Stimulated activated CD8-positive, alpha-beta memory T cell treated with anti-CD3 and anti-CD28 coated beads, Interleukin-15, amount 100 ng/mL, for 4 hours (primary cell): ENCODE measurements at regions not wholly inside any gene's neighbourhood (a gene's known extent, or its start where the extent isn't known, plus 50 kb on each side); places are given as distances from the start of the nearest gene placed in this dataset.

Experiments used
- DNase-seq, 2 donors: peaks; one replicate each; pipeline ENCODE4 v3.0.0-alpha.2; 2020; ENCODE audit warnings: low read depth in 2 of 2

DNA sequence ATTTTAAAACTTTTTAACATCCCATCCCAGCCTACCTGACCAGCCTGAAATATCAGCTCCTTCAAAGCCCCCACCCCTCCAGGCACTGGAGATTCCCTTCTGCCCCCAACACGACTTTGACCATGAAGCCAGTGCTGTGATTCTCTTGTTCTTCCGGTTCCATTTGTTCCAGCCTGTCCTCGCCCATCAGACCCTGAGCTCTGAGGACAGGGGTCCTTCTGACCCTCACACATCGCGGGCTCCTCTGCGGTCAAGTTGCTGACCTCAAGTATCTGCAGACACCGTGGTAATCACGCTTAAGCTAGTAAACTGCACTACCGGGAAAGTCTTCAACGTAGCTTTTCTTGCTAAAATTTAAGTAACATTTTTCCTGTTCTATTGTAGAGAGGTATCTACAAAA lies 282.2 kb upstream of the SALL3 start:
- no peak for DNase-seq

DNA sequence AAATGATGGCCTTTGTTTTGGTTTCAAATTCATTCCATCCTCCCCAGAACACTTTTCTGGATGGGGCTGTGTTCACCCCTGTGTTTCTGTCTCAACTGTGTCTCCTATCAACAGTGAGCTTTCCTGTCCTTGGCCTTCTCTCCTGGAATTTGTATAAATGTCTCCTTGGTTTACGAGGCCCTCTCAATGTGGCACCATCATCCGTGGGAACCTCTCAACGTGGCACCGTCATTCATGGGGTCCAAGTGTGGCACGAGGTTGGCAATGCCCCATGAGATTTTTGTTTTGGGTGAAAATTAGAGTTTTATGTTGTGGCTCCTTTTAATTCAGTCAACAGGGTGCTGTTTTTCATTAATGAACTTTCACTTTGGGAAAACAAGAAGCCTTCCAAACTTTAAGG lies 280.7 kb upstream of the SALL3 start:
- DNase-seq, result no peak

DNA sequence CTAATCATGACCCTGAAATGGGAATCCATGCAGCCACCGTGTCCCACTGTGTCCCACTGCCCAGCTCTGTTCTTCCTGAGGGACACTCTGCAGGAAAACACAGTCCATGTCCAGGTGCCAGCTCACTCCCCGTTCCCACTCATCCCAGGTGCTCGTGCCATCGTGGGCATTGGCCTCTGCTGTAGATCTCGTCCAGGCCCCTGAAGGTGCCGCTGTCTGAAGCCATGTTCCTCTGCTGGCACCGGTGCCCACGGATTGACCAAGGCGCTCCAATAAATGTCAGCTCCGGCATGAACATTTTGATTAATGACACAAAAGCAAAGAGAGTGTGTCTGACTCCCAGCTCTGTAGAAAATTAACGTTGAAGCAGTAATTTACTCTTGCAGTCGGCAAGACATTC lies 280.1 kb upstream of the SALL3 start:
- DNase-seq, result no peak

DNA sequence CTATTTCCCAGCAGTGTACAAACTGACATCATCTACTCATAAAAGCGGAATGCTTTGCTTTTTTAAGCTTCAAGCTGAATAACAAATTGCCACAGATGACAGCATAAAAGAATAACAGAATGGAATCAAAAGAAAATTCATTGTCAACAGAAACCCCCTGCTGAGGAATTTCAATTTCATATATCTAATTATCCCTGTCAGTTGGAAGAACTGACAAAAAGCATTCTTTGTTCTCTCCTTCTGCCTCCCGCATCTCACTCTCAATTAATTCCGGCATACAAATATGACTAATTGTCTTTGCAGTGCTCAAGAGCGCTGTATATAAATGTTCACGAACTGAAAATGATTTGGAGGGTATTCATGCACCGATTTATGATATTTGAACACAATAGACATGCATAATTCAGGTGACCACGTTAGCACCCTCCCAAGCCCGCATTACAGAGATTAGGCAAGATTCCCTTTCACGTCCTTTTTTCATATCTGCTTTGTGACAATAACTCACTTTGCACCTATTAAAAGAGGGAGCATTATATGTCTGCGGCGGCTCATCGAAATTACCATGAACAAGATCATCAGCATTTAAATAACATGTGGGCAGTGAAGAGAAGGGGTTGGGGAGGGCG lies 277.7 kb upstream of the SALL3 start:
- DNase-seq, result no peak

DNA sequence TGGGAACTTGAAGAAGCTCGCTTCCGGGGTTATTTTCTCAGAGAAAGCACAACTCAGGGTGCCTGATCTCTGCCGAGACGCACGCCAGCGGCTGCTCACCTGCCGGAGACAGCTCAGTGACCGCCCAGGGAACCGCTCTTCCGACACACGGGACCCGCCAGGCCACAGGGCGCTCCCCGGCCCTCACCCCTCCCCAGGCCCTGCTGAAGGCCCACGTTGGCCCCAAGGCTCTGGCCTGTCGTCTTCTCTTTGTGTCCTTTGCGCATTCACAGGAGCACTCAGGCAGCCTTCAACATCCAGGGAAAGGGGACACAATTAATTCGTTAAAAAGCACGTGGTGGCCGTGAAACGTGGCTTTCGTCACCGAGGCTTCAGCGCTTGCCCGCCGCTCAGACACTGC lies 276.3 kb upstream of the SALL3 start:
- no peak for DNase-seq

DNA sequence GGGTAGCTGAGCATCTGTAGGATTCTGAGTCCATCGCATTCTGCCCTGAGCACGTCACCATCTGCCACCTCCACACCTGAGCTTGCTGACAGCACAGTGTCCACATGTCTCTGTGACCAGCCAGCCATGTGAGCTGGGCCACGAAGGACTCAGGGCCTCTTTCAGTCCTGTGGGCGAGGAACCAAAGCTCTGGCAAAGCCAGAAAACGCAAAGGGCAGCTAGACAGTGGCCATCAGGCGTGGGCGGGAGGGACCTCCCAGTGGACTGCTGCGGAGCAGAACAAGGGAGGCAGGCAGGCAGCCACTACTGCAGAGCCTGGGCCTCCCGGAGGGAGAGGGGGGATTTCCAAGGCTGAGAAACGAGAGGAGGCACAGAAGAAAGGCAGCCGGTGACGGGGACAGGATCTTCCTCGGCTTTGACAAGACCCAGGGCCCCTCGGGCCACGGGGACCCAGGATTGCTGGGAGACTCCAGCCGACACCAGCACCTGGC lies 274.6 kb upstream of the SALL3 start:
- no peak for DNase-seq

DNA sequence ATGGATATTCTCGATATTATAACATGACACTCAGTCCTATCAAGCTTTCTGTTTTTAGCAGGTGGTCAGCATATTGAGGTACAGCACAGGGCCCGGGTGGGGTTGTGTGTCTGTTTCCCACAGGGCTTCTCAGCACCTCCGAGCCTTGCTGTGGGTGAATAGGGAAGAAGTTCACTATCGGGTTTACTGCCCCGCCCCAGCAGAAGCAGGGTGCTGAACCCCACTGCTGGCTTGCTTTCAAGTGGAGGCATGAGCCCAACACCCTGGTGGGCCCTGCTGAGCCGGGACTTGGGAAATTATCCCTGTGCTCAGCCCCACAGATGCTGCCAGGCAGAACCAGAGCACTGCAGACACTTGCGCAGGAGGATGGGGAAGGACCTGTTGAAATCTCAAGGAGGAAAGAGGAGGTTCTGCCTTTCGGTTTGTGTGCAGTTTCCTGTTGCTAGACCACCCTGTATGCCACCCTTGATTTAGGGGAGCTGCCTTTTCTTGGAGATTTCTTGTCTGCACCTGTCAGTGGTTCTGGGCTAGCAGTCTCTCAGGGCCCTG lies 270.3 kb upstream of the SALL3 start:
- DNase-seq, result no peak

DNA sequence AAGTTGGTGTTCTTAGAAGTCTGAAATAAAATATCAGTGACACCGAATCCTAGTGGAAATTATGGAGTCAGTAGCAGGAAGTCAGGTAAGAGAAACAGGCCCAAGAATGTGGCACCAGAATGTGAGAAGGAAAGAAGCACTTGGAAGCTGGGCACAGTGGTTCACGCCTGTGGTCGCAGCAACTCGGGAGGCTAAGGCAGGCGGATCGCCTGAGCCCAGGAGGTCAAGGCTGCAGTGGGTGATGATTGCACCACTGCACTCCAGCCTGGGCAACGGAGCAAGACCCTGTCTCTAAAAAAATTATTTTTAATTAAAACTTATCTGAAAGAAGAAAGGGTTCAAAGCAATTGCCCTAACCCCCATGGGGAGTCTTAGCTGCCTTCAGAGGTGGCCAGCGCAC lies 268.3 kb upstream of the SALL3 start:
- DNase-seq, result no peak

DNA sequence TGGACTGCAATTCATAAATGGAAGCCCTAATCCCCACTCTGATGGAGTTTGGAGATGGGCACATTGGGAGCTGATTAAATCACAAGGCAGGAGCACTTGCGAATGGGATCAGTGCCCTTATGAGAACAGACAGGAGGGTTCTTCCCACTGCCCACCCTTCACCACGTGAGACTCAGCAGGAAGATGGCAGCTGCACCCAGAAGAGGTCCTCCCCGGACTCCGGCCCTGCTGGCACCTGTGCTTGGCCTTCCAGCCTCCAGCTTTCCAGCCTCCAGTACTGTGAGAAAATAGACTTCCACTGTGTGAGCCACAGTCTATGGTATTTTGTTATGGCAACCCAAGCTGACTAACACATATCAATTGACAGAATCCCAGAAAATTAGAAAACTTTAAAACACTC lies 267.6 kb upstream of the SALL3 start:
- DNase-seq, result no peak

DNA sequence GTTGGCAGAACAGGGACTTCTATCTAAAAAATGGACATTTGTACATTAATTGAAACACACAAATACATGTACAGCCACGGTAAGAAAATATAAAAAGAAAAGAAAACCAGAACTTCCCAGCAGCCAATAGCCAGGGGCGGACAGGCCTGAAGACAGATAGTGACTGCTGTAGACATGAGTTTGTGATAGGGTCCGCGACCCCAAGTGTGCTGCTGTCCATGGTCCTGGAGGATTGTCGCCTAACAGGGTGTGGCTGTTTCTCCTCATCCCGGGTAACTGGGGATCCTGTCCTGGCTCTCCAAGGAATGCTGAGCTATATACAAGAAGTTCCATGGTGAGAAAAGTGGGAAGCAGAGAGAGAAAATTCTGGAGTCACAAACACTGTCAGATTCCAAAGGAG lies 266.5 kb upstream of the SALL3 start:
- DNase-seq, result no peak

DNA sequence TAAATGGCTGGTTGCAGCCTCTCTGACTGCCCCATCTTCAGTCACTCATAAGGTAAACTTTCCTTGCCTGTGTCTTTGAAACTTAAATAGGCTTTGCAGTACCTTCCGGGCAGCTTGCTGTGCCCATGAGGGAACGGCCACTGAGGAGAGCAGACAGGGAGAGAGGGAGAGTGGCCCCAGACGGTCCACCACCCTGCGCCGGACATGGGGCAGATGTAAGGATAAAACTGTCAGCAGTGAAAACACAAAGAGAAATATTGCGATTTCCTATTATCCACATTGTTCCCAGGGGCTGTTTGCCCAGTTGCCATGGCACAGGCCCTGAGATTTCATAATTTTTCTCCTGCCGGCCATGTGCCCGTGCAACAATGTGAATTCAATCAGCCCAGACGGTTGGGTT lies 265.9 kb upstream of the SALL3 start:
- no peak for DNase-seq

DNA sequence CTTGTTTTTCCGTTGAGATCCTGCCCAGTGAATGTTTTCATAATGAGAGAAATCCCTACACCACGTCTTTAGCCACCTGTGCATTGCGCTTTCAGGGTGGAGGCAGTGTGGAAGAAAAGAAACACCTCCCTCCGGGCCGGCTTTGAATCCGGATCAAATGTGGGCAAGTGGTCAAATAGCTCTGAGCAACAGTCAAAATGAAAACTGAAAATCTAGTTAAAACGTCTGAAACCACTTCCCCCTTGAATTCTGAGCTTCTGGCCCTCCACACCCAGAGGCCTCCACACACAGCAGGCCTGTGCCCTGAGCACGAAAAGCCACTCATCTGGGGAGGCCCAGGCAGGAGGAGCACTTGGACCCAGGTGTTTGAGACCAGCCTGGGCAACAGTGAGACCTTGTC lies 263.6 kb upstream of the SALL3 start:
- no peak for DNase-seq

DNA sequence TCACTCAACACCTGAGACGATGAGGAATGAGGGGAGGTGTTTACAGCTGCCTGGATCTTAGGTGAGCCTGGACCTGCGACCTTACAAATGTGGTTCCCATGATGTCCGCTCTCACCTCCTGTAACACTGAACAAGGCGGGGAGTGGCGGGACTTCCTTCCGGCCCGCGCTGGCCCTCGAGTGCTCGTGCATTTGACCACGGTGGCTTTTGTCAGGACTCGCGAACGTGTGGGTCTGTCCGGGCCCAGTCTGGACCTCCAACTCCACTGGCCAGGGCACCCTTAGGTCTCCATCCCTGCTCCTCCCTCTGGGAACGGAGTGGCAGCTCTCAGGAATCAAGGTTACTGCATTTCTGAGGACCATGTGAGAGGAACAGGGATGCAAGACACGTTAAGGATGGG lies 263.0 kb upstream of the SALL3 start:
- DNase-seq, result no peak

DNA sequence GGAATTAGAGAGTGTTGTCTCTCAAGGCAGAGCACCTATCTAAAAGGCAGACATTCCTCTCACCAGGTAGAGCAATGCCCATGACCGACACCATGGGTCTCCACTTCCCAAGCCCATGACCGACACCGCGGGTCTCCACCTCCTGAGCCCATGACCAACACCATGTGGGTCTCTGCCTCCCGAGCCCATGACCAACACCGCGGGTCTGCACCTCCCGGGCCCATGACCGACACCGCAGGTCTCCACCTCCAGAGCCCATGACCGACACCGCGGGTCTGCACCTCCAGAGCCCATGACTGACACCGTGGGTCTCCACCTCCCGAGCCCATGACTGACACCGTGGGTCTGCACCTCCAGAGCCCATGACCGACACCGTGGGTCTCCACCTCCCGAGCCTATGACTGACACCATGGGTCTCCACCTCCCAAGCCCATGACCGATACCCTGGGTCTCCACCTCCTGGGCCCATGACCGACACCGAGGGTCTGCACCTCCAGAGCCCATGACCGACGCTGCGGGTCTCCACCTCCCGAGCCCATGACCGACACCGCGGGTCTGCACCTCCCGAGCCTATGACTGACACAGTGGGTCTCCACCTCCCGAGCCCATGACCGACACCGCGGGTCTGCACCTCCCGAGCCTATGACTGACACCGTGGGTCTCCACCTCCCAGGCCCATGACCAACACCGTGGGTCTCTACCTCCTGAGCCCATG lies 262.4 kb upstream of the SALL3 start:
- no peak for DNase-seq

DNA sequence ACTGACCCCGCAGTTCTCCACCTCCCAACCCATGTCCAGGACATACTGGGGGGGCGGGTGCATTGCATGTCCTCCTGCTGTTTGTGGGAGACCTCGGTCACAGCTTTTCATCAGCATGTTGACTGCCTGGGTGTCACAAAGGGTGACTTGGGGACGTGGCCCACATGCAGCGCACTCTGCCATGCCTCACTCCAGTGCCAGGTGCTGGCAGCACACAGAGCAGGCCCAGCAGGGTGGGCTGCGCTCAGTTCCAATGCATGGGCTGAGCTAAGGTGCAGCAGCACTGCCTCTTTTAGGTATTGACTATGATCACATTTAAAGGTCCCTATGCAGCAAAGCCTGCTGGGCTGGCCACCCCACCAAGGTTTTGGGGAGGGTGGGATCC lies 261.9 kb upstream of the SALL3 start:
- no peak for DNase-seq

DNA sequence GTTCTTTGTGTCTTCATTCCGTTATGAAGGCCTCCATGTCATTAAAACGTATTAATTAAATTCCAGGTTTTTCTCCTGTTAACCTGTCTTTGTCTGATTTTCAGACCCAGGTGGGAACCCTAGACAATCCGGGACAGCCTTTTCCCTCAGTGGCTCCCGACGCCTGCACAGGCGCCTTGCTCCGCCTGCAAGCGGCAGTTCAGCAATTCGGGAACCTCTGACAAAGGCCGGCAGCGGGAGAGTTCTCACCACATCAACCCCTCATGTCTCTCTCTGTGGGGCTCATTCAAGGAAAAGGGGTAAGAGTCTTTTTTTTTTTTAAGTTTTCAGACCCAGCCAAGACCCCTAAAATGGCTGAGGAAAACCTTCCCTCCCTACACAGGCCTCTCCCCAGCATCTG lies 259.8 kb upstream of the SALL3 start:
- no peak for DNase-seq

DNA sequence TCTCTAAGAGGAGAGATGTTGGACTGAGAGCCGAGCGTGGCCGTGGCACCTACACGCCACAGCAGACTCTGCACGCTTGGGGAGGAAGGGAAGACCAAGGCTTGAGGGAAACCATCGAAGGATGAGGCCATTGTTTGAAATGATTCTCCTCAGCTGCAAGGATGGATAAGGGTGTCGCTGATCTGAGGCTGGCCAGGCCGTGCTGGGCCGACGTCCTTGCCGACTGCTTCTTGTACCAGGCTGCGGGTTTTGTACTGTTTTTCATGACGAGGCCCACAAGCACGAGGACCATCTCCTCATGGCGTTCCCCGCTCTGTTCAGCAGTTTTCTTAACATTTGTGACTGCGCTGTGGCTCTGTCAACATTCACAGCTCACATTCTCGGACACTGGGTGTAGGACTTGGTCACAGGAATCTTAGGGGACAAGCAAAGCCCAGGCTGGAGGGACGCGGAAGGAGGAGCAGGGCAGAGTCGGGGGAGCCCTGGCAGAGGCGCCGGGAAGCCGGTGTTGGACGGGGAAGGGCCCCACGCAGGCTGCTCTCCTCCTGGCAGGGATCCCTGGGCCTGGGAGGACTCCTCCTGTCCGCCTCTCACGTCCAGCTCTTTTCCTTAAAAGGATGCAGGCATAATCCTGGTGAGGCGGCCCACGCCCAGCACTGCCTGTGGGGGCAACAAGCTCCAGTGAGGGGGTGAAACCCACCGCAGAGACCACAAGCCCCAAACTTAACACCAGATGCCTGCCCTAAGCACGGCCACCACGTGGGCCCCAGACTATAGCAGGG lies 259.0 kb upstream of the SALL3 start:
- no peak for DNase-seq

DNA sequence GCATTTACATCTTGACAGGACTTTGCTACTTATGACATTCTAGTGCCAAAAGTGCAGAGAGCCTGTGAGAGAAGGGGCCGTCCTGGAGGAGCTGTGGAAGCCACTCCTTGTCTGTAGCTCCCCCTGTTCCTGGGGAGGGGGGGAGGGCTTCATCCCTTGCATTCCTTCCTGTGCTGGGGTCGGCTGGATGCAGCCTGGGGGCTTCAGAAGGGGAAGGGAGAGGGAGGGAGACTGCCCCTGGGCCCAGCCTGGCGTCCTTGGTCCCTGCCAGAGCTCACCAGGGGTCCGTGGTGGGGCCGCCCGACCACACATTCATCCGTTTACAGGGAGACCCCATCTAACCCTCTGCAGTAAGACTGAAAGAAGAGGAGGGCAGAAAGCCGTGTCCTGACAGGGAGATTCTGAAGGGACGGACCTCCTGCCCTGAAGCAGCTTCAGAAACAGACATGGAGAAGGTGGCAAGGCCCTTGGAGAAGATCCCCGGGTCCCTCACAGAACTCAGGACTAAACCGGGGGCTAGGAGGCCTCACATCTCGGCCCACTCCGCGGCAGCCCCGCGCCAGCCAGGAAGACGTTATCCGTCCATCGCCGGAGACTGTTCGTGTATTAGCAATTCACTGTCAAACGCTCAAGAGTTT lies 258.3 kb upstream of the SALL3 start:
- no peak for DNase-seq

DNA sequence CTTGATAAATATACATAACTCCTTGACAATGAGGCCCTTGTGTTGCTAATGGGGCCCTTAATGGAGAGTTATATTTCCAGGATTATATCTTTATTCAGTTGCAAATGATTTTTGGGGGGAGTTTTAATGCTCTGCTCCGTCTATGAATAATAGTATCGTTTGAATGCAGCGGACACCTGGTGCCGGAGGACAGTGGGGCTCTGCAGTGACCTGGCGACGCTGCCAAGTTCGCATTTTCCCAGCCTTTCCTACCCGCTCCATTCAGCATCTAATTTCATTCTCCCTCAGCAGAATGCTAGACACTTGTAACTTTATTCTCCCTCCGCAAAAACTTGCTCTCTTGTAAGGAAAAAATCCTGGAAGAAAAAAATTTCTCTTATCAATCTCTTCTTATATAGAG lies 257.6 kb upstream of the SALL3 start:
- no peak for DNase-seq

DNA sequence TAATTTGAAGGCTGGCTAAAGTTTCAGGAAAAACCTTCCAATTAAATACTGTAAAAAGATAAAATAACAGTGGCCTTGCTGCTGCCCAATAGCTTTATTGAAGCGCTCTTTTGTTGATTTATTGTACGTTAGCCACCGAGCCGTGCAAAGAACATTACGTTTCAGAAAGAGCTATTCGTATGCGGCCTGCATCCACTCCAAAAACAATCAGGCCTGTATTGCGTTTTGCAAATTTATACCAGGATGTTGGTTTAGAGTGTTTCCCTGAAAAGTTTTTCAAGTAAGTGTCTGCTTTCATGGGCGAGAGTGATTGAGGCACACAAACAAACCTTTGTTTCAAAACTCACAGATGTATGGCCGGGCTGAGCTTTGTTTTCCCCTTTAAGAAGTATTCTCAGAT lies 257.2 kb upstream of the SALL3 start:
- DNase-seq, result no peak

DNA sequence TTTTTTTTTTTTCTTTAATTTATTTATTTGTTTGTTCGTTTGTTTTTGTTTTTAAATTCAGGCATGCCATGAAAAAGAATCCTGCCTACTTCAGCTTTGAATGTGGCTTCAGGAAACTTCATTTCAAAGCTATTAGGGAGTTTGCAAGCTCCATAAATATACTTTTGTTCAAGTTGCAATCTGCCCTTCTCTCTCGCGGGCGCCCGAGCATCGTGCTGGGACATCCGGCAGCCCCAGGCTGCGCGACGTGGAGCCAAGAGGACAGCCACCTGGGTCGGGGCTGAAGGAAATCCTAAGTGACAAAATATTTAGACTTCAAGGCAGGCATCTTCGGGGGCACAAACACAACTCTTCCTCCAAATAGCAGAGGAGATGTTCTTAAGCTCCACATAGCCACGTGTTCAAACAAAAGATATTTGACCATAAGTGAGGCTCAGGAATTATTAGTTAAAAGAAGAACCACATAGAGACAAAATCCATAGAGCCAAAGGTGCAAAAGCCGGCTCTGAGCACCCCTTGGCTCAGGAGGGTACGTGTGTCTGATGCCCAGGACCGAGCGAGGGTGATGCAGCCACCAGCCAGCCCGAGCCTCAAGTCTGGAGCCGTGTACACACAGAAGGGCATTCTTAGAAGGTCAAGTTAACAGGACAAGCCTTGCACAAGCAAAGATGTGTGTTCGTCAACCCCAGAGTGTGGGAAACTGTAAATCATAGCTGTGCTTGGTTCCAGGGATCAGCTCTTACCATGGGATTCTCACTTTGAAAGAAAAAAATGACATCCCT lies 256.5 kb upstream of the SALL3 start:
- no peak for DNase-seq
